MCF 10A (cell line): ENCODE measurements at regions not wholly inside any gene's neighbourhood (a gene's known extent, or its start where the extent isn't known, plus 50 kb on each side); places are given as distances from the start of the nearest gene placed in this dataset.
A peak's percentile ranks its signal among the peaks of the same experiment; 100 is the strongest.

Experiments used
- BruUV-seq: library from RNA; stranded (reverse); fragments of 400-500 nt; replicated peaks from 2 replicates; lab custom pipeline; 2021; lab: Mats Ljungman, UMichigan
- CTCF ChIA-PET: fragments of 300-600 bp; sonication (Branson Sonifier 250); formaldehyde crosslinking; extraction: SDS; loops from one replicate; lab custom pipeline; 2021; ENCODE audit warnings: antibody characterized with exemption, inconsistent platforms; lab: Yijun Ruan, JAX
- POLR2A ChIA-PET: fragments of 300-600, 350-650 bp; sonication (Branson Sonifier 250); formaldehyde crosslinking; extraction: SDS; loops from one replicate; lab custom pipeline; 2020; ENCODE audit warnings: antibody characterized with exemption, inconsistent platforms; lab: Yijun Ruan, JAX
- DNase-seq: peaks from one replicate; pipeline ENCODE4 v3.0.0-alpha.2; 2018; ENCODE audit not compliant: unreplicated experiment
- H3K27ac Mint-ChIP-seq: one replicate; pipeline ENCODE4 v1.8.0; 2022; ENCODE audit warnings: mild to moderate bottlenecking, low read depth, mixed read lengths; ENCODE audit not compliant: unreplicated experiment
- H3K27me3 Mint-ChIP-seq: one replicate; pipeline ENCODE4 v1.8.0; 2022; ENCODE audit warnings: mixed read lengths; ENCODE audit not compliant: insufficient read depth, unreplicated experiment
- H3K36me3 Mint-ChIP-seq: one replicate; pipeline ENCODE4 v1.8.0; 2022; ENCODE audit warnings: mild to moderate bottlenecking, moderate library complexity, mixed read lengths; ENCODE audit not compliant: insufficient read depth, unreplicated experiment
- H3K4me1 Mint-ChIP-seq: one replicate; pipeline ENCODE4 v1.8.0; 2022; ENCODE audit warnings: mixed read lengths; ENCODE audit not compliant: insufficient read depth, unreplicated experiment
- H3K4me3 Mint-ChIP-seq: one replicate; pipeline ENCODE4 v1.8.0; 2022; ENCODE audit warnings: mild to moderate bottlenecking, moderate library complexity, mixed read lengths; ENCODE audit not compliant: unreplicated experiment
- H3K9me3 Mint-ChIP-seq: one replicate; pipeline ENCODE4 v1.8.0; 2022; ENCODE audit warnings: mixed read lengths; ENCODE audit not compliant: unreplicated experiment
- CTCF ChIP-seq: fragments of 200-600 bp; IDR thresholded peaks from one replicate; pipeline ENCODE4 v1.8.0; 2022; ENCODE audit warnings: antibody characterized with exemption, mild to moderate bottlenecking; ENCODE audit not compliant: unreplicated experiment
- intact Hi-C: fragments of 100-400 bp; cut with micrococcal nuclease; formaldehyde crosslinking; loops from 2 replicates; pipeline ENCODE4 v1.14.1; 2022

- TF ChIP-seq CTCF: no peak
- ChIA-PET POLR2A (interaction anchor here (0.6 kb wide), 1 partner anchor 13 kb away, joined by 3 read pairs; no protein-coding TSS in a partner anchor), CTCF (interaction anchor here (0.6 to 0.9 kb wide), 2 partner anchors 620 to 1107 kb away, joined by 3 read pairs; no protein-coding TSS in a partner anchor)
- Mint-ChIP-seq H3K27ac (no peak overlapping the region), H3K4me3 (no peak overlapping the region), H3K9me3 (no peaks in the 10 kb centered on the region), H3K36me3 (peaks cover 5% of the 10 kb centered on the region), H3K4me1 (no peaks in the 10 kb centered on the region), H3K27me3 (peaks cover 73% of the 10 kb centered on the region)
- BruUV-seq: no TSS peak
- intact Hi-C loops: no loop called here
- peak; percentile 28 for DNase-seq
Observed at GRCh38 chr16:73232555-73233328, 184.8 kb upstream of the ZFHX3 start.

- ChIA-PET POLR2A (interaction anchor here (0.6 kb wide), 1 partner anchor 14 kb away, joined by 3 read pairs; no protein-coding TSS in a partner anchor), CTCF (interaction anchor here (0.5 kb wide), 1 partner anchor 15 kb away, joined by 3 read pairs; no protein-coding TSS in a partner anchor)
- no peaks in the 10 kb centered on the region for H3K4me1 Mint-ChIP-seq
Observed at GRCh38 chr16:73231944-73232554, 184.1 kb upstream of the ZFHX3 start.

GRCh38 chr16:73231379-73231778 lies 183.5 kb upstream of the ZFHX3 start:
- H3K4me1 Mint-ChIP-seq: no peaks in the 10 kb centered on the region
- no peak overlapping the region for H3K27ac Mint-ChIP-seq
- no peak for DNase-seq
- intact Hi-C loops: no loop called here
- H3K4me3 Mint-ChIP-seq: no peak overlapping the region
- peaks cover 65% of the 10 kb centered on the region for H3K27me3 Mint-ChIP-seq
- TF ChIP-seq CTCF: no peak
- peaks cover 5% of the 10 kb centered on the region for H3K36me3 Mint-ChIP-seq
- CTCF ChIA-PET: interaction anchor here (0.5 to 0.7 kb wide), 3 partner anchors 14 to 662 kb away, joined by 3 to 4 read pairs (median 3); no protein-coding TSS in a partner anchor
- no TSS peak for BruUV-seq
- POLR2A ChIA-PET: interaction anchor here (0.6 kb wide), 1 partner anchor 1210 kb away, joined by 3 read pairs; no protein-coding TSS in a partner anchor
- H3K9me3 Mint-ChIP-seq: no peaks in the 10 kb centered on the region

More at GRCh38 chr16:73231944-73232554, 184.1 kb upstream of the ZFHX3 start:
- no peak for DNase-seq
- Mint-ChIP-seq H3K9me3 (no peaks in the 10 kb centered on the region), H3K27me3 (peaks cover 66% of the 10 kb centered on the region), H3K4me3 (no peak overlapping the region), H3K36me3 (peaks cover 5% of the 10 kb centered on the region), H3K27ac (no peak overlapping the region)
- intact Hi-C loops: no loop called here
- TF ChIP-seq CTCF: no peak
- BruUV-seq: no TSS peak

GRCh38 chr16:73230651-73231050 lies 182.7 kb upstream of the ZFHX3 start:
- no peaks in the 10 kb centered on the region for H3K4me1 Mint-ChIP-seq
- intact Hi-C loops: no loop called here
- no TSS peak for BruUV-seq
- H3K27ac Mint-ChIP-seq: no peak overlapping the region
- POLR2A ChIA-PET: no interaction called here
- no peak for DNase-seq
- H3K36me3 Mint-ChIP-seq: peaks cover 5% of the 10 kb centered on the region
- H3K9me3 Mint-ChIP-seq: no peaks in the 10 kb centered on the region
- H3K4me3 Mint-ChIP-seq: no peak overlapping the region
- no peak for TF ChIP-seq CTCF
- CTCF ChIA-PET: no interaction called here
- peaks cover 64% of the 10 kb centered on the region for H3K27me3 Mint-ChIP-seq
